PC-3 (cell line): ENCODE measurements at regions not wholly inside any gene's neighbourhood (a gene's known extent, or its start where the extent isn't known, plus 50 kb on each side); places are given as distances from the start of the nearest gene placed in this dataset.

Experiments used
- EZH2 ChIP-seq: fragments of 300-600 bp; sonication (generic); IDR thresholded peaks from one replicate; pipeline ENCODE4 v1.6.1; 2017; ENCODE audit warnings: antibody characterized with exemption, mild to moderate bottlenecking, low read length; ENCODE audit not compliant: unreplicated experiment
- TF ChIP-seq, protein P1 (sequence below): fragments of 300-600 bp; sonication (generic); conservative IDR thresholded peaks from 2 replicates; pipeline ENCODE4 v1.5.1; 2017; ENCODE audit warnings: antibody characterized with exemption, low read depth, mild to moderate bottlenecking, low read length

DNA sequence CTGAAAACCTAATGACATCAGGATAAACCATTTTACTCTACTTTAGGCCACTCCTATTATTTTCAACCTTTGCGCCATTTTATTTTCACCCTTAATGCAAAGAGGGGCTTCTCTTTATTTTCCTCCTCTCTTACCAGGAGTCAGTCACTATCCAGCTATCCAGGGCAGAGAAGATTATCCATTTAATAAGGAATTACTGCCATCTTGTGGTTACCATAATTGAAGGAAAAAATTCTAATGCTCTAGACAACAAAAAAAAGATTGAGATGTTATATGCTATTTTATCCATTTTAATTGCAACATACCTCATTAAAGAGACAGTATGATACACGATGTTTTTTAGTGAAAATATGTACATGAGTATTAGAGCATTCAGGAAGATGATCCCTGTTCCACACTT lies 514.5 kb upstream of the FAM241A start:
- TF ChIP-seq, protein P1, sequence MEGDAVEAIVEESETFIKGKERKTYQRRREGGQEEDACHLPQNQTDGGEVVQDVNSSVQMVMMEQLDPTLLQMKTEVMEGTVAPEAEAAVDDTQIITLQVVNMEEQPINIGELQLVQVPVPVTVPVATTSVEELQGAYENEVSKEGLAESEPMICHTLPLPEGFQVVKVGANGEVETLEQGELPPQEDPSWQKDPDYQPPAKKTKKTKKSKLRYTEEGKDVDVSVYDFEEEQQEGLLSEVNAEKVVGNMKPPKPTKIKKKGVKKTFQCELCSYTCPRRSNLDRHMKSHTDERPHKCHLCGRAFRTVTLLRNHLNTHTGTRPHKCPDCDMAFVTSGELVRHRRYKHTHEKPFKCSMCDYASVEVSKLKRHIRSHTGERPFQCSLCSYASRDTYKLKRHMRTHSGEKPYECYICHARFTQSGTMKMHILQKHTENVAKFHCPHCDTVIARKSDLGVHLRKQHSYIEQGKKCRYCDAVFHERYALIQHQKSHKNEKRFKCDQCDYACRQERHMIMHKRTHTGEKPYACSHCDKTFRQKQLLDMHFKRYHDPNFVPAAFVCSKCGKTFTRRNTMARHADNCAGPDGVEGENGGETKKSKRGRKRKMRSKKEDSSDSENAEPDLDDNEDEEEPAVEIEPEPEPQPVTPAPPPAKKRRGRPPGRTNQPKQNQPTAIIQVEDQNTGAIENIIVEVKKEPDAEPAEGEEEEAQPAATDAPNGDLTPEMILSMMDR = peak; percentile 68
- no peak for TF ChIP-seq EZH2
